ENCODE measurements at regions not wholly inside any gene's neighbourhood (a gene's known extent, or its start where the extent isn't known, plus 50 kb on each side); places are given as distances from the start of the nearest gene placed in this dataset.
A peak's percentile ranks its signal among the peaks of the same experiment; 100 is the strongest.

GRCh38 chr3:177615015-177615414 is 417.7 kb upstream of the TBL1XR1 start (continued):
- TF ChIP-seq ZNF496 (CRISPR knock-in tag; IDR thresholded peaks at IDR 0.05; ENCODE audit: insufficient replicate concordance) (no peak), SALL1 (CRISPR knock-in tag; IDR thresholded peaks at IDR 0.05) (peak; percentile 85), THAP7 (CRISPR knock-in tag; IDR thresholded peaks at IDR 0.05) (no peak), CEBPG (CRISPR knock-in tag; IDR thresholded peaks at IDR 0.05) (peak; percentile 87), RCOR2 (CRISPR knock-in tag; IDR thresholded peaks at IDR 0.05) (0 out of 2 replicates have a peak, but pooled peaks have one; percentile 38), MIER3 (CRISPR knock-in tag; IDR thresholded peaks at IDR 0.05; ENCODE audit: borderline replicate concordance) (0 out of 2 replicates have a peak, but pooled peaks have one; percentile 56), ZMYM3 (CRISPR knock-in tag; IDR thresholded peaks at IDR 0.05) (peak; percentile 36; the same call in 1 of the 2 replicates), EP300 (IDR thresholded peaks at IDR 0.05; ENCODE audit: low read depth in 2 of 2, low read length in 2 of 2) (peak in 1 of 2 experiments; percentile 65; a peak in 2 of 4 replicates), EP300 (CRISPR knock-in tag; IDR thresholded peaks at IDR 0.05; ENCODE audit: borderline replicate concordance) (peak; percentile 65; the same call in 1 of the 2 replicates), ZNF292 (CRISPR knock-in tag; IDR thresholded peaks at IDR 0.05; ENCODE audit: borderline replicate concordance, low read depth) (0 out of 2 replicates have a peak, but pooled peaks have one; percentile 29), SP5 (CRISPR knock-in tag; IDR thresholded peaks at IDR 0.05; ENCODE audit: borderline replicate concordance, low read depth) (peak; percentile 69; the same call in 1 of the 2 replicates), RERE (CRISPR knock-in tag; IDR thresholded peaks at IDR 0.05; ENCODE audit: low read depth) (peak; percentile 43; the same call in 1 of the 2 replicates), TBX2 (CRISPR knock-in tag; IDR thresholded peaks at IDR 0.05; ENCODE audit: borderline replicate concordance) (peak; percentile 78), CEBPB (IDR thresholded peaks at IDR 0.05; ENCODE audit: borderline replicate concordance, low read depth, low read length) (peak; percentile 86), TFAP4 (IDR thresholded peaks at IDR 0.05; ENCODE audit: borderline replicate concordance, low read depth) (peak; percentile 79), HNF4A (CRISPR knock-in tag; IDR thresholded peaks at IDR 0.05) (peak; percentile 51)
- TF ChIP-seq, protein P1, sequence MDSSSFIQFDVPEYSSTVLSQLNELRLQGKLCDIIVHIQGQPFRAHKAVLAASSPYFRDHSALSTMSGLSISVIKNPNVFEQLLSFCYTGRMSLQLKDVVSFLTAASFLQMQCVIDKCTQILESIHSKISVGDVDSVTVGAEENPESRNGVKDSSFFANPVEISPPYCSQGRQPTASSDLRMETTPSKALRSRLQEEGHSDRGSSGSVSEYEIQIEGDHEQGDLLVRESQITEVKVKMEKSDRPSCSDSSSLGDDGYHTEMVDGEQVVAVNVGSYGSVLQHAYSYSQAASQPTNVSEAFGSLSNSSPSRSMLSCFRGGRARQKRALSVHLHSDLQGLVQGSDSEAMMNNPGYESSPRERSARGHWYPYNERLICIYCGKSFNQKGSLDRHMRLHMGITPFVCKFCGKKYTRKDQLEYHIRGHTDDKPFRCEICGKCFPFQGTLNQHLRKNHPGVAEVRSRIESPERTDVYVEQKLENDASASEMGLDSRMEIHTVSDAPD (CRISPR knock-in tag; IDR thresholded peaks at IDR 0.05): no peak
- TF ChIP-seq, protein P2, sequence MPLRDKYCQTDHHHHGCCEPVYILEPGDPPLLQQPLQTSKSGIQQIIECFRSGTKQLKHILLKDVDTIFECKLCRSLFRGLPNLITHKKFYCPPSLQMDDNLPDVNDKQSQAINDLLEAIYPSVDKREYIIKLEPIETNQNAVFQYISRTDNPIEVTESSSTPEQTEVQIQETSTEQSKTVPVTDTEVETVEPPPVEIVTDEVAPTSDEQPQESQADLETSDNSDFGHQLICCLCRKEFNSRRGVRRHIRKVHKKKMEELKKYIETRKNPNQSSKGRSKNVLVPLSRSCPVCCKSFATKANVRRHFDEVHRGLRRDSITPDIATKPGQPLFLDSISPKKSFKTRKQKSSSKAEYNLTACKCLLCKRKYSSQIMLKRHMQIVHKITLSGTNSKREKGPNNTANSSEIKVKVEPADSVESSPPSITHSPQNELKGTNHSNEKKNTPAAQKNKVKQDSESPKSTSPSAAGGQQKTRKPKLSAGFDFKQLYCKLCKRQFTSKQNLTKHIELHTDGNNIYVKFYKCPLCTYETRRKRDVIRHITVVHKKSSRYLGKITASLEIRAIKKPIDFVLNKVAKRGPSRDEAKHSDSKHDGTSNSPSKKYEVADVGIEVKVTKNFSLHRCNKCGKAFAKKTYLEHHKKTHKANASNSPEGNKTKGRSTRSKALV (CRISPR knock-in tag; IDR thresholded peaks at IDR 0.05): no peak
